ENCODE measurements at regions not wholly inside any gene's neighbourhood (a gene's known extent, or its start where the extent isn't known, plus 50 kb on each side); places are given as distances from the start of the nearest gene placed in this dataset.

DNA sequence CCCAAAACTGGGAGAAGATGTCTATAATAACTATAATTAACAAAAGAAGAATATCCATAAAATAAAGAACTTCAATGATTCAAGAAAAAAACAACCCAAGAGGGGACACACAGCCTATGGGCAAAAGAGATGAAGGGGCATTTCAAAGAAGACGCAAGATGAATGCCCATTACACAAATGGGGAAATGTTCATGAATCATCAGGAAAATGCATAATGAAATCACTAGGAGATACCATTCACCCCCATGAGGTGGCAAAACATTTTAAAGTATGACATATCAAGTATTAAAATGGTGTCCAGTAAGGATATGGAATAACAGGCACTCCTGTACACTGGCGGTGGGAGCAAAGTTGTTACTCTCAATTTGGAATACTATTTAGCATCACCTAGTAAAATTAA is 183.3 kb downstream of the TXNL1 start:
- no peak overlapping the region for H3K4me2 ChIP-seq (ENCODE audit: insufficient read depth, low read length)

DNA sequence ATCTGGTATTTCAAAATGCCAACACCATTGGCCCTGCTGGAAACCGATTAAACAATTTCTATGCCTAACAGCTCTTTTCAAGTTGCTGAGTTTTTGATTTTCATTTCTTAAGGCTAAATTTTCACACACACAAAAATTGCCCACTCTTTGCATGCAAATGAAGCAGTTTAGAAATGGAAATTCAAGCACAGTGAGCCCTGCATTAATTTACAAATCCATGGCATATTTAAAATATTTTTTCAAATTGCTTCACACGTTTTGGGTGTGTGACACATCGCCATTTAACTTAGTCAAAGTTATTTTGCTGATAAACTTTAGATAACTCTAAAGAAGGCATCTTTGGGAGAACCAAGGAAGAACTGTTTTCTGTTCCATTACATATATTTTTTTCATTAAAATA is 184.8 kb downstream of the TXNL1 start:
- H3K4me3 ChIP-seq (ENCODE audit: insufficient read depth, low read length), result no peak overlapping the region
- no peak overlapping the region for H2AFZ ChIP-seq (ENCODE audit: low read length)
- H3K27ac ChIP-seq (ENCODE audit: low read depth, low read length), result no peak overlapping the region
- DNase-seq (ENCODE audit: insufficient read length, low spot score, missing footprints), result no peak
- no peaks in the 10 kb centered on the region for H3K4me1 ChIP-seq (ENCODE audit: insufficient read depth, low read length)
- peaks cover 4% of the 10 kb centered on the region for H3K27me3 ChIP-seq (ENCODE audit: insufficient read depth, low read length)
- no peaks in the 10 kb centered on the region for H3K9me3 ChIP-seq (ENCODE audit: low read depth, low read length)
- H4K20me1 ChIP-seq (ENCODE audit: insufficient read depth, low read length), result no peaks in the 10 kb centered on the region
- TF ChIP-seq, protein P1, sequence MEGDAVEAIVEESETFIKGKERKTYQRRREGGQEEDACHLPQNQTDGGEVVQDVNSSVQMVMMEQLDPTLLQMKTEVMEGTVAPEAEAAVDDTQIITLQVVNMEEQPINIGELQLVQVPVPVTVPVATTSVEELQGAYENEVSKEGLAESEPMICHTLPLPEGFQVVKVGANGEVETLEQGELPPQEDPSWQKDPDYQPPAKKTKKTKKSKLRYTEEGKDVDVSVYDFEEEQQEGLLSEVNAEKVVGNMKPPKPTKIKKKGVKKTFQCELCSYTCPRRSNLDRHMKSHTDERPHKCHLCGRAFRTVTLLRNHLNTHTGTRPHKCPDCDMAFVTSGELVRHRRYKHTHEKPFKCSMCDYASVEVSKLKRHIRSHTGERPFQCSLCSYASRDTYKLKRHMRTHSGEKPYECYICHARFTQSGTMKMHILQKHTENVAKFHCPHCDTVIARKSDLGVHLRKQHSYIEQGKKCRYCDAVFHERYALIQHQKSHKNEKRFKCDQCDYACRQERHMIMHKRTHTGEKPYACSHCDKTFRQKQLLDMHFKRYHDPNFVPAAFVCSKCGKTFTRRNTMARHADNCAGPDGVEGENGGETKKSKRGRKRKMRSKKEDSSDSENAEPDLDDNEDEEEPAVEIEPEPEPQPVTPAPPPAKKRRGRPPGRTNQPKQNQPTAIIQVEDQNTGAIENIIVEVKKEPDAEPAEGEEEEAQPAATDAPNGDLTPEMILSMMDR (IDR thresholded peaks at IDR 0.05; ENCODE audit: extremely low read depth, low read depth, low read length), result no peak
- no peaks in the 10 kb centered on the region for H3K36me3 ChIP-seq (ENCODE audit: insufficient read depth, low read length)
- H3K79me2 ChIP-seq (ENCODE audit: insufficient read depth, low read length), result no peaks in the 10 kb centered on the region
- no peak overlapping the region for H3K4me2 ChIP-seq (ENCODE audit: insufficient read depth, low read length)

More for the DNA sequence above, 183.3 kb downstream of the TXNL1 start:
- Histone ChIP-seq H2AFZ (ENCODE audit: low read length) (no peak overlapping the region), H4K20me1 (ENCODE audit: insufficient read depth, low read length) (no peaks in the 10 kb centered on the region), H3K27me3 (ENCODE audit: insufficient read depth, low read length) (peaks cover 4% of the 10 kb centered on the region), H3K79me2 (ENCODE audit: insufficient read depth, low read length) (no peaks in the 10 kb centered on the region), H3K27ac (ENCODE audit: low read depth, low read length) (no peak overlapping the region), H3K36me3 (ENCODE audit: insufficient read depth, low read length) (no peaks in the 10 kb centered on the region), H3K4me3 (ENCODE audit: insufficient read depth, low read length) (no peak overlapping the region), H3K4me1 (ENCODE audit: insufficient read depth, low read length) (no peaks in the 10 kb centered on the region), H3K9me3 (ENCODE audit: low read depth, low read length) (no peaks in the 10 kb centered on the region)
- TF ChIP-seq, protein P1 (IDR thresholded peaks at IDR 0.05; ENCODE audit: extremely low read depth, low read depth, low read length), result no peak
- DNase-seq (ENCODE audit: insufficient read length, low spot score, missing footprints), result no peak

DNA sequence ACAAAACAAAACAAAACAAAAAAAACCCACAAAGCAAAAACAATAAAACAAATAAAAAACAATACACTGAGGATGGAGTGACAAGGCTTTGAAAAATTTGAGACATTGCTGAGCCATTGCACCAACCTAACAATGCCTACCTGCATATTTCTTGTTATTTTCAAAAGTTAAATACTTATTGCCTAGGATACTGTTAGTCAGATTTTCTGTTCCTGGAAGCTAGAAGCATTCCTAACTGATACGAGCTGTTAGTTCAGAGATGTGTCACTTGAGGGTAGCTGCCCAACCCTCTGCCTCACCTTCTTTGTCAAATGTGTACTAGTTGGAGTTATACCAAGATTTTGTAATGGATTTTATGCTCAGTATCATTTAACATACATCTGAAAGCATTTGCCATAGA is 187.2 kb downstream of the TXNL1 start:
- TF ChIP-seq, protein P1 (IDR thresholded peaks at IDR 0.05; ENCODE audit: extremely low read depth, low read depth, low read length), result no peak
- Histone ChIP-seq H3K79me2 (ENCODE audit: insufficient read depth, low read length) (no peaks in the 10 kb centered on the region), H3K27me3 (ENCODE audit: insufficient read depth, low read length) (no peaks in the 10 kb centered on the region), H3K36me3 (ENCODE audit: insufficient read depth, low read length) (no peaks in the 10 kb centered on the region), H3K9me3 (ENCODE audit: low read depth, low read length) (no peaks in the 10 kb centered on the region), H3K4me2 (ENCODE audit: insufficient read depth, low read length) (no peak overlapping the region), H2AFZ (ENCODE audit: low read length) (no peak overlapping the region), H4K20me1 (ENCODE audit: insufficient read depth, low read length) (no peaks in the 10 kb centered on the region), H3K4me1 (ENCODE audit: insufficient read depth, low read length) (no peaks in the 10 kb centered on the region), H3K27ac (ENCODE audit: low read depth, low read length) (no peak overlapping the region), H3K4me3 (ENCODE audit: insufficient read depth, low read length) (no peak overlapping the region)
- DNase-seq (ENCODE audit: insufficient read length, low spot score, missing footprints), result no peak

DNA sequence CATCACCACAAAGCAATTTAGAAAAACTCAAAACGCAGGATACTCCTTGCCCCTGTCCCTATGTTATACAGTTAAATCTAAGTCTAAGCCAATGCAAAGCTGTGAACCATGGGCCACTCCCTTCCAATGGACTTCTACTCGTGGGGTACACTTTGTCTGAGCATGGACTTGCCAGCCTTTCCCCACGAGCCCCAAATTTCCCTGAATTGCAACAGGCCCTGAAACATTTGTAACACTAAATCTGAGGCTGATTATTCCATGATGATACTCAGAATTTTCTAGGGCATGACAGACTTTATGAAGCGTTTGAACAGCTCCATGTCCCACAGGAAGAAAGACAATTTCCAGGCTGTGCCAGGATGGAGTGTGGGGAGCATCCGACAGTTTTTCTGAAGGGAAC is 189.6 kb downstream of the TXNL1 start:
- no peaks in the 10 kb centered on the region for H3K27me3 ChIP-seq (ENCODE audit: insufficient read depth, low read length)
- no peaks in the 10 kb centered on the region for H4K20me1 ChIP-seq (ENCODE audit: insufficient read depth, low read length)
- H3K36me3 ChIP-seq (ENCODE audit: insufficient read depth, low read length), result no peaks in the 10 kb centered on the region
- H3K4me1 ChIP-seq (ENCODE audit: insufficient read depth, low read length), result no peaks in the 10 kb centered on the region
- no peak overlapping the region for H3K4me3 ChIP-seq (ENCODE audit: insufficient read depth, low read length)
- H2AFZ ChIP-seq (ENCODE audit: low read length), result no peak overlapping the region
- H3K79me2 ChIP-seq (ENCODE audit: insufficient read depth, low read length), result no peaks in the 10 kb centered on the region
- no peak for DNase-seq (ENCODE audit: insufficient read length, low spot score, missing footprints)
- H3K9me3 ChIP-seq (ENCODE audit: low read depth, low read length), result no peaks in the 10 kb centered on the region
- H3K27ac ChIP-seq (ENCODE audit: low read depth, low read length), result no peak overlapping the region
- no peak overlapping the region for H3K4me2 ChIP-seq (ENCODE audit: insufficient read depth, low read length)
- TF ChIP-seq, protein P1 (IDR thresholded peaks at IDR 0.05; ENCODE audit: extremely low read depth, low read depth, low read length), result no peak

Measured in osteoblast (primary cell).